SK-N-MC (cell line): ENCODE measurements at regions not wholly inside any gene's neighbourhood (a gene's known extent, or its start where the extent isn't known, plus 50 kb on each side); places are given as distances from the start of the nearest gene placed in this dataset.

Experiments
- DNase-seq: peaks from one replicate; pipeline ENCODE4 v3.0.0-alpha.2; 2011; ENCODE audit warnings: low read depth, low spot score
- H3K27ac ChIP-seq: fragments of 200-600 bp; sonication (generic); 2 replicates; pipeline ENCODE4 v1.5.1; 2016; ENCODE audit warnings: mixed run types
- H3K36me3 ChIP-seq: fragments of 200-600 bp; sonication (generic); 2 replicates; pipeline ENCODE4 v1.6.1; 2017; ENCODE audit warnings: antibody characterized with exemption, low read length, mixed read lengths; ENCODE audit not compliant: insufficient read depth
- H3K4me3 ChIP-seq: fragments of 200-600 bp; sonication (generic); 2 replicates; pipeline ENCODE4 v1.5.1; 2016
- H3K9ac ChIP-seq: fragments of 200-600 bp; sonication (generic); 2 replicates; pipeline ENCODE4 v1.8.0; 2017; ENCODE audit warnings: mixed run types, mixed read lengths; ENCODE audit not compliant: insufficient read length
- H3K9me3 ChIP-seq: fragments of 200-600 bp; sonication (generic); 2 replicates; pipeline ENCODE4 v1.6.1; 2017; ENCODE audit warnings: low read depth, mild to moderate bottlenecking, antibody characterized with exemption, low read length, moderate library complexity, mixed read lengths
- EZH2 ChIP-seq: fragments of 200-600 bp; sonication (generic); IDR thresholded peaks from one replicate; pipeline ENCODE4 v1.6.1; 2017; ENCODE audit warnings: antibody characterized with exemption
- FOXP2 ChIP-seq: optimal IDR thresholded peaks from 2 replicates; pipeline ENCODE3; 2011; ENCODE audit warnings: mild to moderate bottlenecking, moderate library complexity; ENCODE audit not compliant: insufficient read depth; ENCODE audit errors: extremely low read length, control extremely low read depth
- POLR2AphosphoS5 ChIP-seq: IDR thresholded peaks from 2 replicates; pipeline ENCODE4 v1.6.1; 2012; ENCODE audit warnings: mild to moderate bottlenecking, low read depth, low read length, borderline replicate concordance

- H3K9ac ChIP-seq: no peak overlapping the region
- H3K4me3 ChIP-seq: no peak overlapping the region
- no peak overlapping the region for H3K27ac ChIP-seq
- TF ChIP-seq POLR2AphosphoS5 (no peak), EZH2 (no peak), FOXP2 (no peak)
- H3K36me3 ChIP-seq: no peaks in the 10 kb centered on the region
- no peak for DNase-seq
- H3K9me3 ChIP-seq: no peaks in the 10 kb centered on the region
These were observed 164.4 kb upstream of the CPEB2 start for GRCh38 chr4:14837860-14838259.

GRCh38 chr4:14841801-14842768 is 160.2 kb upstream of the CPEB2 start:
- Histone ChIP-seq H3K9me3 (no peaks in the 10 kb centered on the region), H3K9ac (no peak overlapping the region), H3K27ac (no peak overlapping the region), H3K36me3 (no peaks in the 10 kb centered on the region), H3K4me3 (no peak overlapping the region)
- no peak for DNase-seq
- no peak for TF ChIP-seq POLR2AphosphoS5
- no peak for TF ChIP-seq FOXP2
- TF ChIP-seq EZH2: no peak

DNA sequence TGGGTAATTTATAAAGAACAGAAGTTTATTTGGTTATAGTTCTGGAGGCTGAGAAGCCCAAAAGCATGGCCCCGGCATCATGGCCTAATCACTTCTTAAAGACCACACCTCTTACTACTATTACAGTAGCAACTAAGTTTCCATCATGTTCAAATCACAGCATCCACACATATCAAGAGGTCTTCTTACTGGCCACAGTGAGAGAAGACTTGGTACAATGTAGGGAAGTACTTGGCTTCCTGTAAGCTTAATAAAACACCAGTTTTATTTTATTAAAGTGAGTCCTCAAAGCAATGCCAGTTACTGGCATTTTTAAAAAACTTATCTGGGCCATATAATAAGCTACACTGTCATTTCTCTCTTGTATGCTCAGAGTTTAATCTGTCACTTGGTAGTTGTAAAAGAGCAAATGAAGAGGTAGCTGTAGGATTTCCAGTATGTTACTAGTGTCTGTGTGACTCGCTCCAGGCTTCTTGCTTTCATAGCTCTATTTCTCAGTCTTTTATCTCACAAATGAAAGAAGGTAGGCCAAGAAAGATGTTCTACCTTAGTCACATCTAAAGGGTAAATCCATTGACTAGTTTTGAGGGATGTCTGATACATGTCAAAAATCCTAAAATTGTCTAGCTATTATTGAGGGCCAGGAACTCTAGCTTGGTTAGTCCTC is 159.2 kb upstream of the CPEB2 start:
- H3K36me3 ChIP-seq: no peaks in the 10 kb centered on the region
- no peak overlapping the region for H3K4me3 ChIP-seq
- no peak overlapping the region for H3K9ac ChIP-seq
- no peak overlapping the region for H3K27ac ChIP-seq
- TF ChIP-seq EZH2 (no peak), POLR2AphosphoS5 (no peak), FOXP2 (no peak)
- DNase-seq: no peak
- H3K9me3 ChIP-seq: no peaks in the 10 kb centered on the region

- no peak overlapping the region for H3K9ac ChIP-seq
- TF ChIP-seq POLR2AphosphoS5 (no peak), FOXP2 (no peak), EZH2 (no peak)
- H3K4me3 ChIP-seq: no peak overlapping the region
- no peak overlapping the region for H3K27ac ChIP-seq
- H3K9me3 ChIP-seq: no peaks in the 10 kb centered on the region
- no peaks in the 10 kb centered on the region for H3K36me3 ChIP-seq
- no peak for DNase-seq
These were observed 158.2 kb upstream of the CPEB2 start for GRCh38 chr4:14844061-14844460.

DNA sequence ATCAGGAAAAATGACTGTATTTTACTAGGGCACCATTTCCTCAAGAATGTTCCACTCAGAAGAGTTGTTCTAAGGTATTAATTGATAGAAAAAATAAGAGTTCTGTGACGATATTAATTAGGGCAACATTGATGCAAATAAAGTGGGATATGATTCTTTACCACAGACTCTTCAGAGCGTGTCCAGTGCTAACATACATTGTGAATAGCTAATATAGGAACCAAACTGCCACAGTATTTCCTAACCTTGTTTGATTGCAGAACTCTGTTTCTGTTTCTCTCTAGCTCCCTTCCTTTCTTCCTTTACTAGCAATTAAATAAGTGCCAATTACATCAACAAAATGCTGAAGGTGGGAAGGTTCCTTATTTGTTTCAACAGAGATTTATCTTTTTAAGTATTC is 154.1 kb upstream of the CPEB2 start:
- Histone ChIP-seq H3K9ac (no peak overlapping the region), H3K27ac (no peak overlapping the region), H3K9me3 (no peaks in the 10 kb centered on the region), H3K4me3 (no peak overlapping the region), H3K36me3 (no peaks in the 10 kb centered on the region)
- TF ChIP-seq FOXP2: no peak
- no peak for TF ChIP-seq POLR2AphosphoS5
- TF ChIP-seq EZH2: no peak
- no peak for DNase-seq

DNA sequence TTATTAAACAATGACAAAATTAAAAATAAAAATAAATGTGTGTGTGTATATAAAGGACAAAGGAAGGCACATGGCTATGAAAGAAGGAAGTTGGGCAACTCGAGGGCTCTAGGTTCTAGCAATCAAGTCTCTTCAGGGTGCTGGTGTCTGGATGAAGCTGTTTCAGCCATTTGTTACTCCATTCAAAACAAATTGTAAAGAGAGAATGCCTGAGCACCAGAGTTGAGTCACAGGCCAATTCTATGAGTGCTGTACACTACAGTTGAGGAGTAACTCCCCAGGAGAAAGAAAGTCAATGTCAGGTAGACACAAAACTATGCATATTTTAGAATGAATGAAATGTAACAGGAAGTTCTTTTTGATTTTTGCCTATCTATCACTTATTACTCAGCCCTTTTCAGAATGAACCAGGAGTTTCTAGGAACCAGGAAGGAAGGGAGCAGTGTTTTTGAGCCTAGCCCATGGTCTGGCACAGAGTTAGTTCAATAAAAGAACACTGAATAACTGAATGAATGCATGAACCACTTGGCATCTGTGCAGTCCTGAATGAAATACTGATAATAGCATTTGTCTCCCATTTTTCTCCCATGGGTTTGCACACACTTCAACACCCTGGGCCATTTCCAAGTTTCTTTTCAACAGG is 151.7 kb upstream of the CPEB2 start:
- Histone ChIP-seq H3K4me3 (no peak overlapping the region), H3K36me3 (no peaks in the 10 kb centered on the region), H3K27ac (no peak overlapping the region), H3K9ac (no peak overlapping the region), H3K9me3 (no peaks in the 10 kb centered on the region)
- no peak for DNase-seq
- TF ChIP-seq POLR2AphosphoS5: no peak
- TF ChIP-seq FOXP2: no peak
- TF ChIP-seq EZH2: no peak

GRCh38 chr4:14853176-14853943 is 148.9 kb upstream of the CPEB2 start:
- no peak overlapping the region for H3K27ac ChIP-seq
- no peak overlapping the region for H3K4me3 ChIP-seq
- DNase-seq: no peak

DNA sequence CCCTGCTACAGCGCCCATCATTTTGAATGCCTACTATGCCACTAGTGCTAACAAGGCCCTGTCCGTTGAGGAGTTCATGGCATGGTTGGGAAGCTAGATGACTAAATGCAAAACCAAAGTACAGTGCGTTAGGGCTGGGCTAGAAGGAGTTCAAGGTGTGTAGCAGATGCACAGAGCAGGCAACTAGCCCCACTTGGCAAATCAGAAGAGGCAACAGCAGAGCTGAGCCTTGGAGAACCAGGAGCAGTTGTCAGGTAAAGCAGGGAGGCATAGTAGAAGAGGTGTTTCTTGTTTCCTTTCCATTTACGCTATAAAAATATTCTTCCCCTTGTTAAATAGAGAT is 146.6 kb upstream of the CPEB2 start:
- TF ChIP-seq POLR2AphosphoS5: no peak
- no peak for TF ChIP-seq FOXP2
- TF ChIP-seq EZH2: no peak
- no peaks in the 10 kb centered on the region for H3K9me3 ChIP-seq
- no peak overlapping the region for H3K4me3 ChIP-seq
- no peaks in the 10 kb centered on the region for H3K36me3 ChIP-seq
- H3K27ac ChIP-seq: no peak overlapping the region
- H3K9ac ChIP-seq: no peak overlapping the region
- no peak for DNase-seq

More at GRCh38 chr4:14853176-14853943, 148.9 kb upstream of the CPEB2 start:
- Histone ChIP-seq H3K36me3 (no peaks in the 10 kb centered on the region), H3K9ac (no peak overlapping the region), H3K9me3 (no peaks in the 10 kb centered on the region)
- TF ChIP-seq POLR2AphosphoS5 (no peak), EZH2 (no peak), FOXP2 (no peak)
